ENCODE measurements at regions not wholly inside any gene's neighbourhood (a gene's known extent, or its start where the extent isn't known, plus 50 kb on each side); places are given as distances from the start of the nearest gene placed in this dataset.
"Not testable (repeated sequence)": the region's sequence is repeated elsewhere in the genome, so short reads cannot be mapped to it uniquely, and the experiment has no call there.

DNA sequence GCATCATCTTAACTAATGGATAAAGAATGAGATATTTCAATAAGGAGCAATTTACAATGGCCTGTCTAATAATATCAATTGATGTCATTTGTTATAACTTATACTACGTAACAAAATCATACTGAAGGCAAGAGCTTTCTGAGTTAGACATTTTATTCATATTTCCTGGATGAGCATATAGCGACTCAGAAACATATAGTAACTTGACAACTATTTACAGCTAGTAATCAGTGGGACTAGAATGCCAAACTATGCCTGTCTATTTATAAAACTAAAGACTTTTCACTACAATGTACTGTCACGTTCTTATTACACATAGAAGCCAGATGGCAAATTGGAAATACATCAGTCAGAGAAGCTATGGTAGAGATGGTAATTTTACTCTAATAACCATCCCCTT, 766.2 kb upstream of the TMEFF2 start:
- TF ChIP-seq, protein P1, sequence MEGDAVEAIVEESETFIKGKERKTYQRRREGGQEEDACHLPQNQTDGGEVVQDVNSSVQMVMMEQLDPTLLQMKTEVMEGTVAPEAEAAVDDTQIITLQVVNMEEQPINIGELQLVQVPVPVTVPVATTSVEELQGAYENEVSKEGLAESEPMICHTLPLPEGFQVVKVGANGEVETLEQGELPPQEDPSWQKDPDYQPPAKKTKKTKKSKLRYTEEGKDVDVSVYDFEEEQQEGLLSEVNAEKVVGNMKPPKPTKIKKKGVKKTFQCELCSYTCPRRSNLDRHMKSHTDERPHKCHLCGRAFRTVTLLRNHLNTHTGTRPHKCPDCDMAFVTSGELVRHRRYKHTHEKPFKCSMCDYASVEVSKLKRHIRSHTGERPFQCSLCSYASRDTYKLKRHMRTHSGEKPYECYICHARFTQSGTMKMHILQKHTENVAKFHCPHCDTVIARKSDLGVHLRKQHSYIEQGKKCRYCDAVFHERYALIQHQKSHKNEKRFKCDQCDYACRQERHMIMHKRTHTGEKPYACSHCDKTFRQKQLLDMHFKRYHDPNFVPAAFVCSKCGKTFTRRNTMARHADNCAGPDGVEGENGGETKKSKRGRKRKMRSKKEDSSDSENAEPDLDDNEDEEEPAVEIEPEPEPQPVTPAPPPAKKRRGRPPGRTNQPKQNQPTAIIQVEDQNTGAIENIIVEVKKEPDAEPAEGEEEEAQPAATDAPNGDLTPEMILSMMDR (IDR thresholded peaks at IDR 0.05; ENCODE audit: insufficient read depth, low read depth, low read length) = no peak
- no peak for DNase-seq (ENCODE audit: low read depth)
- H3K4me3 ChIP-seq (ENCODE audit: low read depth, low read length) = no peak overlapping the region

DNA sequence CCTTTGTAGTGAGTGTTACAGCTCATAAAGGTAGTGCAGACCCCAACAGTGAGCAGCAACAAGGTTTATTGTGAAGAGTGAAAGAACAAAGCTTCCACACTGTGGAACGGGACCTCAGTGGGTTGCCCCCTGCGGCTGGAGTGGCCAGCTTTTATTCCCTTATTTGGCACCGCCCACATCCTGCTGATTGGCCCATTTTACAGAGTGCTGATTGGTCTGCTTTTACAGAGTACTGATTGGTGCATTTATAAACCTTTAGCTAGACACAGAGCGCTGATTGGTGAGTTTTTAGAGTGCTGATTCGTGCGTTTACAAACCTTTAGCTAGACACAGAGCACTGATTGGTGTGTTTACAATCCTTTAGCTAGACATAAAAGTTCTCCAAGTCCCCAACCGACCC, 763.9 kb upstream of the TMEFF2 start:
- DNase-seq (ENCODE audit: low read depth); H3K4me3 ChIP-seq (ENCODE audit: low read depth, low read length): not testable (repeated sequence)

DNA sequence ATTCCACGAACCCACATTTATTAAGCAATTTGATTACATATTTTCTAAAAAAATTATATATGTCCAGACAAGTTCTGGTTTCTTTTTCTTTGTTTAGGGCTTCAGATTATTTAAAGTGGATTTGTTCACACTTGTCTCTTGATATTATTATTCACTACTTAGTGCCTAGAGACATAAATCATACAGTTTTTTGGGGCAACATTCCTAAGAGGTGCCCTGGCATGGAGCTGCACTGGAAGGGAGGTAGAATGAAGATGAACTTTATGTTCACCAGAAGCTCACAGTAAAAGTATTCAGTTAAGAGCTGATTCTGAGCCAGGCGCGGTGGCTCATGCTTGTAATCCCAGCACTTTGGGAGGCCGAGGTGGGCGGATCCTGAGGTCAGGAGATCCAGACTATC, 762.7 kb upstream of the TMEFF2 start:
- H3K4me3 ChIP-seq (ENCODE audit: low read depth, low read length) = no peak overlapping the region
- DNase-seq (ENCODE audit: low read depth) = no peak
- TF ChIP-seq, protein P1 (IDR thresholded peaks at IDR 0.05; ENCODE audit: insufficient read depth, low read depth, low read length) = no peak

DNA sequence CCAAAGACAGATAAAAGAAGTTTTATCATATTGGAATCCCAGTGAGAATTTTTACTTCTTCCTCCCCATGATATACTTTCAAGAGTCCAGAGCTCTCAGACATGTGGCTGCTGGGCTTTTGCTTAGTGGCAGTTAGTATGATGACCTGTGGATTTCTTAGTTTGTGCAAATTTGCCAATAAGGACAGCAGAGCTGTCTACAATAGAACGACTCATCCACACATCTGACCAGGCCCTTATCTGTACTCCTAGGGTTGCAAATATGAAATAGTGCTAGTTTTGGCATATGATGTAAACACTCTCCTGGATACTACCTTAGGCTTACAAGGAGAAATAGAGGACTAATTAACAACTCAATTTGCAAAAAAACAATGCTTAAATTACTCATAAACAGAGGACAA, 758.4 kb upstream of the TMEFF2 start:
- TF ChIP-seq, protein P1 (IDR thresholded peaks at IDR 0.05; ENCODE audit: insufficient read depth, low read depth, low read length) = no peak
- DNase-seq (ENCODE audit: low read depth) = no peak
- no peak overlapping the region for H3K4me3 ChIP-seq (ENCODE audit: low read depth, low read length)

DNA sequence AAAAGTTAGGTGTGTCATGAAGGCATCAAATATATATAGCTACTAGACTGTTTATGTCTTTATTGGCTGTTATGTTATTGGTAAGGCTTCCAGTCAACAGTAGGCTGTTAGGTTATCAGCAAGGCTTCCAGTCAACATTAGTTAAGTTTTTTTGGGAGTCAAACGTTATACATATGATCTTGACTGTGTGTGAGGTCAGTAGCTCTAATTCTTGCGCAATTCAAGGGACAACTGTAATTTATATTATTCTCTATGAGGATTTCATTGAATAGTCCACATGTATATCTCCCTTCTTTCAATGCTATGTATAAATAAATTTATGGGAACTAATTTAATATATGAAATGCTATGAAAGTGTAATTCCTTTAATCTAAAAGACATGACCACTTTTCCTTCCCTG, 757.5 kb upstream of the TMEFF2 start:
- TF ChIP-seq, protein P1 (IDR thresholded peaks at IDR 0.05; ENCODE audit: insufficient read depth, low read depth, low read length) = no peak
- DNase-seq (ENCODE audit: low read depth) = no peak
- no peak overlapping the region for H3K4me3 ChIP-seq (ENCODE audit: low read depth, low read length)

DNA sequence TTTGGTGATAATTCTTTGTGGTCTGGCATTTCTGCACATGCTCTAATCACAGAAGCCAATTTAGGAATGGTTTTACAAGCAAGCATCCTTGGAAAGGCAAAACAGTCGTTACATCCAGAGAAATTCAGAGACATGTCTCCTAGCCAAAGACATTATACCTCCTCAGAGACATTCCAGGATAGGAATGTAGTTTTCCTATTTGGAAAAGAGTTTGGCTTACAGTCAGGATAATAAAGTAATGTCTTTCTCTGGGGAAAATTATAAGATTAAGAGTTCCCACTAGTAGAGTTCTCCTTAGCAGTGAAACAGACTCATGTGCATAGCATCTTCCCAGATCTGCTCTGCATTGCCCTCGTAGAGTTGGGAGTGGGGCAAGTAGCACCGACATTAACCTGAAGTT, 753.6 kb upstream of the TMEFF2 start:
- no peak for DNase-seq (ENCODE audit: low read depth)
- no peak overlapping the region for H3K4me3 ChIP-seq (ENCODE audit: low read depth, low read length)
- TF ChIP-seq, protein P1 (IDR thresholded peaks at IDR 0.05; ENCODE audit: insufficient read depth, low read depth, low read length) = no peak

DNA sequence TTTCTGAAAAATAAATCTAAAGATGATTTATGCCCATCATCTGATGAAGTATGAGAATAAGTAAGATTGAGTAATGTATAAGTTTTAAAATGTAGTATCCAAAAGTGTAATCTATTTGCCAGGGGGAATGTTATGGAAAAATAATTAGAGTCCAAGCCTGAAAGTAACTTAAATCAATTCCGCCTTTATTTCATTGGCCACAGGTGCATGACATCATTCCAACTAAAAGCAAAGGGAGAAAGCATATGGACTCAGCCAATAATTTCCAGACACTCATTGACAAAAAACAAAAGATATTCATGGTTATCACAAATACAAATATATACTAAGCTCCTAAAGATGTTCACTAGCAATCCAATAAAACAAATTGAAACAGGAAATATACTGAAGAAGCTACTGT, 752.6 kb upstream of the TMEFF2 start:
- TF ChIP-seq, protein P1 (IDR thresholded peaks at IDR 0.05; ENCODE audit: insufficient read depth, low read depth, low read length) = no peak
- H3K4me3 ChIP-seq (ENCODE audit: low read depth, low read length) = no peak overlapping the region
- DNase-seq (ENCODE audit: low read depth) = no peak

All from fibroblast of villous mesenchyme (primary cell).